Fibroblast of mammary gland (primary cell): ENCODE measurements at regions not wholly inside any gene's neighbourhood (a gene's known extent, or its start where the extent isn't known, plus 50 kb on each side); places are given as distances from the start of the nearest gene placed in this dataset.

ENCODE experiments used
- DNase-seq: peaks from one replicate; pipeline ENCODE4 v3.0.0-alpha.2; 2010; ENCODE audit warnings: low read depth
- H3K4me3 ChIP-seq: 2 replicates; pipeline ENCODE4 v1.5.1; 2011; ENCODE audit warnings: low read depth, mild to moderate bottlenecking, low read length, moderate library complexity; ENCODE audit not compliant: control insufficient read depth
- TF ChIP-seq, protein P1 (sequence below): conservative IDR thresholded peaks from 2 replicates; pipeline ENCODE4 v1.5.1; 2011; ENCODE audit warnings: low read depth, low read length, inconsistent platforms; ENCODE audit not compliant: control insufficient read depth, insufficient read depth

DNA sequence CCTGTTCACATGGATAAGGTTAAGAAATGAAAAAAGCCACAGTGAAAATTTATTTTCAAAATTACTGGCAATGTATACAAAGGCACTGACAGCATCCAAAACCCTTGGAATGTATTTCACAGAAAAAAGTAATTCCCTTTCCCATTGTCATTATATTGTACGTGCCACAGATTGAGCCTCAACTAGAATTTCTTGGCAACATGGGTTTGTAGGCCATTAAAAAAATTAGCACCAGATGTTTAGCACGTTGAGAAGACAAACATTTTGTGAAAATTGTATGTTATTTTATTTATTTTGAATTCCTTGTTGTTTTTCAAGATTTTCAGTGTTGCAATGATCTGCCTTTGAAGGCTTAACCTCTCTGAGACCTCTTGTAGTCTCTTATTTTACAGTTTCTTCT is 76.3 kb upstream of the EPHB3 start:
- no peak for DNase-seq
- H3K4me3 ChIP-seq, result no peak overlapping the region
- TF ChIP-seq, protein P1, sequence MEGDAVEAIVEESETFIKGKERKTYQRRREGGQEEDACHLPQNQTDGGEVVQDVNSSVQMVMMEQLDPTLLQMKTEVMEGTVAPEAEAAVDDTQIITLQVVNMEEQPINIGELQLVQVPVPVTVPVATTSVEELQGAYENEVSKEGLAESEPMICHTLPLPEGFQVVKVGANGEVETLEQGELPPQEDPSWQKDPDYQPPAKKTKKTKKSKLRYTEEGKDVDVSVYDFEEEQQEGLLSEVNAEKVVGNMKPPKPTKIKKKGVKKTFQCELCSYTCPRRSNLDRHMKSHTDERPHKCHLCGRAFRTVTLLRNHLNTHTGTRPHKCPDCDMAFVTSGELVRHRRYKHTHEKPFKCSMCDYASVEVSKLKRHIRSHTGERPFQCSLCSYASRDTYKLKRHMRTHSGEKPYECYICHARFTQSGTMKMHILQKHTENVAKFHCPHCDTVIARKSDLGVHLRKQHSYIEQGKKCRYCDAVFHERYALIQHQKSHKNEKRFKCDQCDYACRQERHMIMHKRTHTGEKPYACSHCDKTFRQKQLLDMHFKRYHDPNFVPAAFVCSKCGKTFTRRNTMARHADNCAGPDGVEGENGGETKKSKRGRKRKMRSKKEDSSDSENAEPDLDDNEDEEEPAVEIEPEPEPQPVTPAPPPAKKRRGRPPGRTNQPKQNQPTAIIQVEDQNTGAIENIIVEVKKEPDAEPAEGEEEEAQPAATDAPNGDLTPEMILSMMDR, result no peak

DNA sequence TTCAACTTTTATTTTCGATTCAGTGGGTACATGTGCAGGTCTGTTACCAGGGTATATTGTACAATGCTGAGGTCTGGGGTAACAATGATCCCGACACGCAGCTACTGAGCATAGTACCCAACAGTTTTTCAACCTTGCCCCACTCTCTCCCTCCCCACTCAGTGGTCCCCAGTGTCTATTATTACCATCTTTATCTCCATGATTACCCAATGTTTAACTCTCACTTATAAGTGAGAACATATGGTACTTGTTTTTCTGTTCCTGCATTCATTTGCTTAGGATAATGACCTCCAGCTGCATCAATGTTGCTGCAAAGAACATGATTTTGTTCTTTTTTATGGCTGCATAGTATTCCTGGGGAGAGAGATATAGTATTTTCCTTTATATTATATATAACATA is 75.7 kb upstream of the EPHB3 start:
- DNase-seq, result no peak
- TF ChIP-seq, protein P1, result no peak
- H3K4me3 ChIP-seq, result no peak overlapping the region

DNA sequence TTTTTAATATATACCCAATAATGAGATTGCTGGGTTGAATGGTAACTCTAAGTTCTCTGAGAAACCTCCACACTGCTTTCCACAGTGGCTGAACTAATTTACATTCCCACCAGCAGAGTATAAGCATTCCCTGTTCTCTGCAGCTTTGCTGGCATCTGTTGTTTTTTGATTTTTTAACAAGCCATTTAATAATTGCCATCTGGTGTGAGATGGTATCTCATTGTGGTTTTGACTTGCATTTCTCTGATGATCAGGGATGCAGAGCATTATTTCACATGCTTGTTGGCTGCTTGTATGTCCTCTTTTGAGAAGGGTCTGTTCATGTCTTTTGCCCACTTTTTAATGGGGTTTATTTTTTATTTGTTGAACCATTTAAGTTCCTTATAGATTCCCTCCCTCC is 75.0 kb upstream of the EPHB3 start:
- TF ChIP-seq, protein P1, result no peak
- no peak overlapping the region for H3K4me3 ChIP-seq
- no peak for DNase-seq

DNA sequence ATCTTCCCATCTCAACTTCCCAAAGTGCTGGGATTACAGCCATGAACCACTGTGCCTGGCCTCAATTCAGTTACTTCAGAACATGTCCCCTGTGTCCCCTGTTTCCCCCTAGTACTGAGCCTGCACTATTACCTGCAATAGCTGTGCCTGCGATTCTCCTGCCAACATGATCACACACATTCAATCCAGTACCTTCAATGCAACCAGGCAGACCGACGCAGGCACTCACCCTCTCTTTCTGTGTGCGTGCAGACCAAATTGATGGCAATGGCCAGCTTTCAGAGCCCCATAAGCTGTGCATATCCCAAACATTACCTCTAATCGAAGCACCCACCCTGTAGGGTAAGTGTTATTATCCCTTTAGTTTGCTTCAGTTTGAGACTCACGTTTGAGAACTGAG is 73.0 kb upstream of the EPHB3 start:
- DNase-seq, result no peak
- no peak overlapping the region for H3K4me3 ChIP-seq
- TF ChIP-seq, protein P1, result no peak

DNA sequence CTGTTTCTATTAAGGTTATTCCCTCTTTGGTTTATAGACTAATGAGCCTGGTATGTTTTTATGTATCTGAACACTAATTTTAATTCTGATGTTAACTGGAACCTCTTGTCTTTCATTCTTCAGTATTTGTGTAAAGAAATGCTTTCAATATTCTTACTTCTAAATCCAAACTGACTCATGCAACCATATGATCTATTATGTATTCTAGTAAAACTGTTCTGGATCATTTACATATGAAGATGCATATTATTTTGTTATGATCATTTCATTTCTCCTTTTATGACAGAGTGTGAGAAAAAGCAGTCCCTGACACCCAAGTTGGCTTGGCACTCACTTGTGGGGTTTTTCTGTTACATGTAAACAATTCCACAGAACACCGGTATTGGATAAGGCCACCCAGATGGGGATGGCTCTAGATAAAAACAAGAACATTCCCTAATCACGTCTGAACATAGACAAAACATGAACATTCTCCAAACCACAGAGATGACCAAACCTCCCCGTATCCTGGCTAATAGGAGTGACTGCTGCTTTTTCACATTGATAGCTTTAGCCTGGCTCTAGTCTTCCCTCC is 72.2 kb upstream of the EPHB3 start:
- no peak overlapping the region for H3K4me3 ChIP-seq
- no peak for DNase-seq
- TF ChIP-seq, protein P1, result no peak

DNA sequence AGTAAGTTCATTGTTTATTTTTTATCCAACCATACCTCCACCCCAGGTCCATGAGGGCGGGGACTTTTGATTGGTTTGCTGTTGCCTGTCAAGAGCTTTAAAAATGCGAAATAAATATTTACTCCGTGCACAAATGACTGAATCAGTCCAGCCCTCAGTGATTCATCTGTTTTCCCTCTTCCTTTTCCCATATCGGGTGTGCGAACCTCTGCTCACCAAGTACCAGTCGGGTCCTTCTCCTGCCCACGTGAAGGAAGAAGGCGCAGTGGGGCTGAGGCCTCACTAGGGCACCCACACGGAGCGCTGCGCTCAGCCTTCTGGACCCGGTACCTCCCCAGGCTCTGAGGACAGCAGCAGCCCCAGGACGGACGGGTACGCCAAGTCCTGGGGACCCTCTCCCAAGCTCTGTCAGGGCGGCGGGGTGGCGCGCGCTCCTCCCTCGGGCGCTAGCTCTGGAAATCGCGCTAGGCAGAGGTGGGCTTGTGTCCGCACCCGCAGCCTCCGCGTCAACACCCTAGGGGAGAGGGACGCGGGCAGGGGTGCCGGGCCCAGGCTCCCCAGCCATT is 70.5 kb upstream of the EPHB3 start:
- TF ChIP-seq, protein P1, result no peak
- H3K4me3 ChIP-seq, result no peak overlapping the region
- DNase-seq, result no peak

DNA sequence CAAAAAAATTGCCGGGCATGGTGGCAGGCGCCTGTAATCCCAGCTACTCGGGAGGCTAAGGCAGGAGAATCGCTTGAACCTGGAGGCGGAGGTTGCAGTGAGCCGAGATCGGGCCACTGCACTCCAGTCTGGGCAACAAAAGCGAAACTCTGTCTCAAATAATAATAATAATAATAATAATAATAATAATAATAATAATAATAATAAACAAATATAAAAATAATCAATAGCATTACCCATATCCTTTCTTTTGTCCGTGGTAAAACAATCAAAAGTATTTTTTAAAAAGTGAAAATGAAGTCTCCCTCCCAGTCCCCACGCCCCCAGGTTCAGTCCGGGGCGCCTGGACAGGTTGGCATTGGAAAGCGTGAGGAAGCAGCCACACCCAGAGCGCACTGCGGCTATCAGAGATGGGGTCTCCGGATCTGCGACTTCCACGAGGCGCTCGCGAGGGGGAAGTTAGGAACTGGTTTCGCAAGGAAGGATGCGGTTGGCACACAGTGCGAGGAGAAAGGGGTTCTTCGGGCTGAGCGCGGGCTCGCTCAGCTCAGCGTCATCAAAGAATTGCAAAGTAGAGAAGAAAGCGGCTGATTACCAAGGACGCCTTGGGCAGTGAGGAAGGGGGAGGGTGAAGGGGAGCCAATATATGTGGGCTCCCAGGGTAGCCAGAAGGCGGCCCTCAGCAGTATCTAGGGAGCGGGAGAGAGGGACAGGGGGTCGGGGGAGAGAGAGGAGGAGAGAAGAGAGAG is 69.5 kb upstream of the EPHB3 start:
- TF ChIP-seq, protein P1, result no peak
- no peak for DNase-seq
- H3K4me3 ChIP-seq, result no peak overlapping the region
